Activated T-helper 1 cell treated with anti-CD3 and anti-CD28 coated beads, Interleukin-2, amount 50 U/mL, for 16 hours (primary cell): ENCODE measurements at regions not wholly inside any gene's neighbourhood (a gene's known extent, or its start where the extent isn't known, plus 50 kb on each side); places are given as distances from the start of the nearest gene placed in this dataset.
A peak's percentile ranks its signal among the peaks of the same experiment; 100 is the strongest.
"Not testable (repeated sequence)": the region's sequence is repeated elsewhere in the genome, so short reads cannot be mapped to it uniquely, and the experiment has no call there.

Source experiments
- DNase-seq, 2 donors: peaks; one replicate each; pipeline ENCODE4 v3.0.0-alpha.2; 2020; ENCODE audit warnings: low read depth in 1 of 2, low spot score in 1 of 2

- DNase-seq = no peak
These were observed 132.6 kb upstream of the ZEB1 start for GRCh38 chr10:31186225-31187000.

GRCh38 chr10:31187182-31187581 is 131.8 kb upstream of the ZEB1 start:
- DNase-seq = no peak

DNA sequence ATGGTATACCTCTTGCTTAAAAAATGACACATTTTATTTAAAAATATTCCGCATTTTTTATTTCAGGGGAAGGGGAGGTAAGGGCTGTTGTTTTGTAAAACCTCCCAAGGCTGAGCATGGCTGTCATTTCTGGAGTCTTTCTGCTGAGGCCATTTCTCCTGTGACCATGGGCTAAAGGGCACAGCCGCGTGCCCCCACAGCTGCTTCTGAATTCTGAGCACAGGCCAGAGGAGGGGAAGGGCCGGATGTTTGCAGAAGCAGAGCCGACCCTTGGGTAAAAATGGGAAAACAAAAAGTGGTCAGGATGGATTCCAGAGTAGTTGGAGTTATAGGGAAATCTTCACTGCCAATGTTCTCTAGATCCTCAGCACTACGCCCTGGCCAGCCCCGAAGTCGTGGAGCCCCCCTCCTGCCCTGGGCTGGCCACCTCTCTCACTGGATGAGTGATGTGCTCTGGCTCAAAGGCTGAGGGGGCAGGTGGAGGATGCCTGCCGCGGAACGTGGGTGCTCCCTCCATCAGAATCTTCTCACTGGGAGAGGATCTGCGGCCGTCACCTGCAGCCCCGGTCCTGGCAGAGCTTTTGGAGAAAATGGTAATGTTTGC is 131.3 kb upstream of the ZEB1 start:
- DNase-seq = no peak

DNA sequence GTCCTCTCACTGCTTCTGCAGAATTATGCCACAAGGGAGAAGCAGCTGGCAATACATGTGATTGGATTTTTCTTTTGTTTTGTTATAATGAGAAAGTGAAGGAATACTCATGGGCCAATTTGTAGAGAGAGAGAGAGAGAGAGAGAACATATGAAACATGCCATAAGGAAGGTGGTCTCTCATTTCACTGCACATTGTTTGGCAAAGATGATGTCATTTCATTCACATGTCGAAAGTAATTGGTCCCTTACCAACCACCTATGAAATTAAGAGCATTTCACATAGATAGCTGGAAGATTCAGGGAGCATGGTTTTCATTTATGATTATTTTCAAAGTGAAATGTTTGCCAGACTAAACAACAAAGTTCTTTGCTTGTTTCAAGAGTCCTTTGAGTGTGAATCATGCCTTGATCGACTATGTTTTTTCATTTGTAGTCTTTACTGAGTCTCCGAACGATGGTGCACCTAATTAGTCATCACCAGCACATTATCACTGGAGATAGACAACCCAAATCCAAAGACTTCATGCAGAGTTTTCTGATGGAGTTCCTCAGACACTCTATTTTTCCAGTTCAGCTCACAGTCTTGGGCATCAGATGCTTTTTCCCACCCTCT is 130.1 kb upstream of the ZEB1 start:
- DNase-seq = no peak

- DNase-seq = no peak
These were observed 128.5 kb upstream of the ZEB1 start for GRCh38 chr10:31190488-31190887.

- no peak for DNase-seq
These were observed 126.5 kb upstream of the ZEB1 start for GRCh38 chr10:31192475-31192874.

- no peak for DNase-seq
These were observed 124.0 kb upstream of the ZEB1 start for GRCh38 chr10:31194986-31195385.

DNA sequence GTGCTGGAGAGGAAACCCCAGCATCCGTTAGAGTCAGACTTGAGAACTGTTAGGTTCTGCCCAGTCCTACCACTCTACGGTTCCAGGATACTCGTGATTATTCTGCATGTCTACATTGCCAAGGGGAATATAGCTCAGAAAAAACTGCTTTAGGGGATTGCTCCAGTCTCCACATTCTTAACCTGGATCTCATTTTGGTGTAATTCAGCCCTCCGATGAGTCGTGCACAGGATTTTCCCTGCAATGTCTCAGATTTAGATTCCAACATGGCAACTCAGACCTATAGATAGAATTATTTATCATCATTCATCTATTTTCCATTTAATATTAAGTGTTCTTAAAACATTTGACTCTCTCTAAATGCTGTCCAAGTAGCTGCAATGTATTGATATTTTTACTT is 121.1 kb upstream of the ZEB1 start:
- no peak for DNase-seq

- no peak for DNase-seq
These were observed 114.9 kb upstream of the ZEB1 start for GRCh38 chr10:31204090-31204489.

GRCh38 chr10:31207636-31208035 is 111.4 kb upstream of the ZEB1 start:
- no peak for DNase-seq

- no peak for DNase-seq
These were observed 109.5 kb upstream of the ZEB1 start for GRCh38 chr10:31209478-31209877.

DNA sequence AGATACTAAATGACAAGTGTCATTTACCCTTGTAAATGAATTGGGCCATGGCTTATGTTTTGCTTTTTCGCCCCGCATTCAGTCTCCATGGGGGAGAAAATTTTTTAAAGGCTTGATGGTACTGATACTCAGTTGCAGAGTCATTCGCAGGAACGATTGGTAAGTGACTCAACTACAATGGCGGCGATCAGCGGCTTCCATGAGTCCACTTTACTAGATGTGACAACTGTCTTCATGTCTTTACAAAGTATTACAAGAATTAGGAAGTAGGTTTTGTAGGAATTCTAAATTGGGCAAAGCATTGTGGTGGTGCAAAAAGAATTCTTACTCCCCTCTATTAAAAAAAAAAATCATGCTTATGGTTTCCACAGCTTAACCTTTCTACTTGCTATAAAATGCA is 108.8 kb upstream of the ZEB1 start:
- DNase-seq = no peak

DNA sequence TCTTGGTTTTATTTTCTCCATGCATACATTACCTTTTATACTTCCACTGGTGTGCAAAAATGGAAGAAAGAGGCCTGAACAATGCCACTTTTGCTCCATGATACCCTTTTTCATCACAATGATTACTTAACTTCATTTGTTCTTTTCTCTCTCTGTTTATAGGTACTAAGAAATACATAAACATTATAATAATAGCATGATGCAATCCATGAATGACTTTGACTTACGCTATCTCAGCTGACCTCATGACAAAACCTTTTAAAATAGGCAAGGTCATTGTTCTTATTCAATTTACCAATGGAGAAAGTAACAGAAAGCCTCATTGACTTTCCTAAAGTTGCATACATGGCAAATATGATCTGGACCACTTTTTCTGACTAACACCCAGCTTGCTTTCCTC is 105.1 kb upstream of the ZEB1 start:
- DNase-seq = no peak

DNA sequence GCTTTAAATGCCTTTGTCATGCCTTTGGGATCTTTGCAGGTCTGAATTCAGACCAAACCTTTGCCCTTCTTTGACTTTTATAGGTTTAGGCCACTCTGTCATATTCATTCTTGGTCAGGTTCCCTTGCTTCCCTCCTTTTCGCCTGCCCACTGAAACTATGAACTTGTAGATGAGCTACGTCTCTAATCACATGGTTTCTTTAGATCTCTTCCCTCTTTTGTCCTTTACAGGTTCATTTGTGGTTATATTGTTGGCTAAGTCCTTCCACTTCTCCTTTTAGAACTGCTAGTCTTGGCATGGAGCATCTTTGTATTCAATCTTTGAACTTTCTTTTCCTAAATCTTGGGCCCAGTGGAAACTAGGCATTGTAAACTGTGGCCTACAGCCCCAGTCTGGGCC is 104.0 kb upstream of the ZEB1 start:
- DNase-seq = no peak

- DNase-seq = no peak
These were observed 99.7 kb upstream of the ZEB1 start for GRCh38 chr10:31219306-31219705.

DNA sequence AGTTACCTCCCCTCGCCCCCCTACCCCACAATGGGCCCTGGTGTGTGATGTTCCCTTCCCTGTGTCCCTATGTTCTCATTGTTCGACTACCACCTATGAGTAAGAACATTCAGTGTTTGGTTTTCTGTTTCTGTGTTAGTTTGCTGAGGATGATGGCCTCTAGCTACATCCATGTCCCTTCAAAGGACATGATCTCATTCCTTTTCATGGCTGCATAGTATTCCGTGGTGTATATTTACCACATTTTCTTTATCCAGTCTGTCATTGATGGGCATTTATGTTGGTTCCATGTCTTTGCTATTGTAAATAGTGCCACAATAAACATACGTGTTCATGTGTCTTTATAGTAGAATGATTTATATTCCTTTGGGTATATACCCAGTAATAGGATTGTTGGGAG is 90.2 kb upstream of the ZEB1 start:
- DNase-seq = not testable (repeated sequence)

DNA sequence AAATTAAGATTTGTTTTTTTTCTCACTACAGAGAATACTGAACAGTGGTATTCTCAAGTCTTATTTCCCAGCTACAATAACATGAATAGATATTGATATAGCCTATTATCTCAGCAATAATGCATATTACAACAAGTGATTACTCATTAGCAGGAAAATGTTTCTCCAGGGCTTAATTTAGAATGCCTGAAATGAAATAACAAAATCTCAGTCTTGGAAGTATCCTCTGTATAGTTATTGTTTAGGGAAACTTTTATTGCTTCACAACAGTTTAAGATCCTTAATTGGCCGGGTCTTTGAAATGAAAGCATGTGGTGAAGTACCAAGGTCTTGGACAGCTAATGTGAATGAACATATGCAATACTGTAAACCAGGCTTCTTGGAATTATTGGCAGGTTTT is 79.1 kb upstream of the ZEB1 start:
- DNase-seq = no peak

DNA sequence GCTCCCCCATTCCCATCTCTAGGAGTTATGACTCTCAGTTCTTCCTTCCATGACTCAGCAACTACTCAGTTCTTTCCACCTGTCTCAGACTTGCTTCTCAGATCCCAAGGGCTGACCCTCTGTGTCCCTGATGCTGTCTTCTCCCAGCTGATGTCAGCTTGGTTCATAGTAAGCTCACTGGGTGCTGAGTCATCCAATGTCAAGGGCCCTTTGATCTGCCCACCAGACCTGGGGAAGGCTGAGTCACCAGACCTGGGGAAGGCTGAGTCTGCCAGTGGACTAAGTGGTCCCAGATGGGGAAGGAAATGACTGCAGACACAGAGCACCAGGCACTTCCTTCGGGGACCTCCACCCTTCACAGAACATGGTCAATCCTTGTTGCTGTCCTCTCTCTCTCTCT is 76.1 kb upstream of the ZEB1 start:
- DNase-seq = peak in 1 of 2 donors; percentile 28

- not testable (repeated sequence) for DNase-seq
These were observed 67.9 kb upstream of the ZEB1 start for GRCh38 chr10:31251118-31251517.

GRCh38 chr10:31253237-31253636 is 65.8 kb upstream of the ZEB1 start:
- no peak for DNase-seq

GRCh38 chr10:31261511-31262311 is 57.3 kb upstream of the ZEB1 start:
- no peak for DNase-seq

- DNase-seq = no peak
These were observed 56.3 kb upstream of the ZEB1 start for GRCh38 chr10:31262672-31263071.
